ENCODE measurements at regions not wholly inside any gene's neighbourhood (a gene's known extent, or its start where the extent isn't known, plus 50 kb on each side); places are given as distances from the start of the nearest gene placed in this dataset.

DNA sequence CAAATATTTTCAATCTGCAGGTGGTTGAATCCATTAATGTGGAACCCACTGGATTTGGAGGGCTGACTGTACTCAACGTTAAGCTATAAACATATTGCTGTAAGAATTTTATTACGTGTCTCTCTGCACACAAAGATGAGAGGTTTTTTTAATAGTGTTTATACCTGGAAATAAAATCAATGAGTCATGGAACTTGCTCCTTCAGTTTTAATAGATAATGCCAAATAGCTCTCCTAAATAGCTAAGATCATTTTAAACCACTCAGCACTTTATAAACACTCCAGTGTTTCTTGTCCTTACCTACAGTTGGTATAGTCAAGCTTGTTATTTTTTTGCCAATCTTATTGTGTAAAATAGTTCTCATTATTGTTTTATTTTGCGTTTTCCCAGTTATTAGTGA is 455.6 kb upstream of the FZD8 start:
- no peak overlapping the region for H3K27ac ChIP-seq
- no peak for TF ChIP-seq CTCF (conservative IDR thresholded peaks at IDR 0.05; ENCODE audit: low read depth)
- POLR2A ChIA-PET (ENCODE audit: low non-redundant PET) = no interaction called here
- CTCF ChIA-PET = no interaction called here
- no peak for DNase-seq (ENCODE audit: low spot score)

DNA sequence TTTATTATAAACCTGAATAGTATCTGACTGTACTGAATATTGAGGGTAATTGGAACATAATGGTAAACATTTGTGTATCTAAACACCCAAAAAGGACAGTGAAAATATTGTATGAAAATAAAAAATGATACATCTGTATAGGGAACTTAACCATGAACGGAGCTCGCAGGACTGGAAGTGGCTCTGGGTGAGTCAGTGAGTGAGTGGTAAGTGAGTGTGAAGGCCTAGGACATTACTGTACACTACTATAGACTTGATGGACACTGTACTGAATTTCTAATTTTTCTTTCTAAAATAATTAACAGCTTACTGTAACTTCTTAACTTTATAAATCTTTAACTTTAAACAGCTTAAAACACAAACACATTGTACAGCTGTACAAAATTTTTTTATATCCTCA is 454.5 kb upstream of the FZD8 start:
- POLR2A ChIA-PET (ENCODE audit: low non-redundant PET) = no interaction called here
- CTCF ChIA-PET = interaction anchor here (0.7 kb wide), 1 partner anchor 316 kb away, joined by 3 read pairs; no protein-coding TSS in a partner anchor
- TF ChIP-seq CTCF (conservative IDR thresholded peaks at IDR 0.05; ENCODE audit: low read depth) = no peak
- H3K27ac ChIP-seq = no peak overlapping the region
- DNase-seq (ENCODE audit: low spot score) = no peak

DNA sequence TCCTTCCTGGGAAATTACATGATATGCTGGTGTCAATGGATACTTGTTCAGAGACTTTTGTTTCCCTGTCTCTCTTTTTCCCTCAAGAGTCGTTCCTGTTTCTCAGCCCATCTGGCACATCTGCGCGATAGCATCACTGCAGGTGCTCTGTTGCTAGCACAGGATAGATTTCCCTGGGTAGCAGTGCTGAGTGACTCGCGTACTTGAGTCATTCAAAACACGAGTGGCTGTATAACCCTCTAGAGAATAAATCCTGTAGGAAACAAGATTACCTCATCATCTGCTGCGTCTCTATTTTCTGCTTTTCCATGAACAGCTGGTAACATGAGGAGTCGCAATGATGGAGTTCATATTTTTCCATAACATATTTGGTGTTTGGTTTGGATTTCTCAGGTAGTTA is 452.0 kb upstream of the FZD8 start:
- CTCF ChIA-PET = no interaction called here
- no peak for DNase-seq (ENCODE audit: low spot score)

GRCh38 chr10:36092116-36092515 is 450.0 kb upstream of the FZD8 start:
- H3K27ac ChIP-seq = no peak overlapping the region
- ChIA-PET CTCF (no interaction called here), POLR2A (ENCODE audit: low non-redundant PET) (no interaction called here)
- TF ChIP-seq CTCF (conservative IDR thresholded peaks at IDR 0.05; ENCODE audit: low read depth) = no peak
- no peak for DNase-seq (ENCODE audit: low spot score)

More for the DNA sequence above, 452.0 kb upstream of the FZD8 start:
- H3K27ac ChIP-seq = no peak overlapping the region
- TF ChIP-seq CTCF (conservative IDR thresholded peaks at IDR 0.05; ENCODE audit: low read depth) = no peak
- POLR2A ChIA-PET (ENCODE audit: low non-redundant PET) = no interaction called here

- H3K27ac ChIP-seq = no peak overlapping the region
- ChIA-PET CTCF (interaction anchor here (0.6 to 1.0 kb wide), 2 partner anchors 332 to 709 kb away, joined by 3 read pairs; no protein-coding TSS in a partner anchor), POLR2A (ENCODE audit: low non-redundant PET) (no interaction called here)
- no peak for DNase-seq (ENCODE audit: low spot score)
- no peak for TF ChIP-seq CTCF (conservative IDR thresholded peaks at IDR 0.05; ENCODE audit: low read depth)
Observed at GRCh38 chr10:36091007-36091406, 448.9 kb upstream of the FZD8 start.

GRCh38 chr10:36089790-36090440 is 447.8 kb upstream of the FZD8 start:
- H3K27ac ChIP-seq = no peak overlapping the region
- ChIA-PET CTCF (interaction anchor here (0.7 to 1.0 kb wide), 2 partner anchors 331 to 522 kb away, joined by 3 read pairs; no protein-coding TSS in a partner anchor), POLR2A (ENCODE audit: low non-redundant PET) (no interaction called here)
- TF ChIP-seq CTCF (conservative IDR thresholded peaks at IDR 0.05; ENCODE audit: low read depth) = no peak
- no peak for DNase-seq (ENCODE audit: low spot score)

Measured in RWPE1 (cell line).